ENCODE measurements at regions not wholly inside any gene's neighbourhood (a gene's known extent, or its start where the extent isn't known, plus 50 kb on each side); places are given as distances from the start of the nearest gene placed in this dataset.

DNA sequence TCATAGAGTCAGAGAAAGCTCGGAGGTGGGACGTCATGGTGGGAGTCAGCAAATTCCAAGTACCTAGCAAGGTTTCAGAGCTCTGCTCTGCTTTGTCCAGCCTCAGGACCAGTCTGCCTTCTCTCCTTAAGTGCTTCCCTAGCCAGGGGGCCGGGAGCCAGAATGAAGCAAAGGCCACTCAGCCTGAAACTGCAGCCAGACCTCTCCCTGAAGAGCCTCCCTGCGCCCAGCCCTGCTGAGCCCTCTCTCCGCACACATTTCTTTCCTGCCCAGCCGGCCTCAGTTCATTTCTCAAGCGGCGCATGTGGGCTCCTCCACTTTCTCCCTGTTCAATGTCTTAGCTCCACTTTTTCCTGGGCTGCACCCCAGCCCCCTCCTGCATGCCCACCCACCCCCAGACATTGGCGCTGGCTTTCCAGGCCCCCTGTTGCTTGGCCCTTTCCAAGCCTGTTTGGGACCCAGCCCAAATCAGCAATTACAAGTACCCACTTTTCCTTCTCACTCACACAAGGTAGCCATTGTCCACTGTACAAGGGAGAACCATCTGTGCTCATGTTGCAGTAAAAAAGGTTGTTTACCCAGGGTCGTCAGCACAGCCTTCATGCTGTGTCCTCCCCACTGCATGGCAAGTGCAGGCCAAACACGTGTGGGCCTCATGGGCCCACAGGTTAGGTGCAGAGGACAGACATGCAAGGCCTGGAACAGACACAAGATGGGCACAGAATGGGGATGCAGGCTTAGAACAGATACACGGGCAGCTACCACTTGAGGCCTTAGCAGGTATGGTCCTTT lies 147.1 kb downstream of the MRPL14 start:
- no peak for DNase-seq (ENCODE audit: low spot score)
- in situ Hi-C loops (cut with MboI; ENCODE audit: low pct_unique_long_range_greater_than_20kb, low sequenced_read_pairs, unreplicated experiment): no loop called here
- TF ChIP-seq, protein P1, sequence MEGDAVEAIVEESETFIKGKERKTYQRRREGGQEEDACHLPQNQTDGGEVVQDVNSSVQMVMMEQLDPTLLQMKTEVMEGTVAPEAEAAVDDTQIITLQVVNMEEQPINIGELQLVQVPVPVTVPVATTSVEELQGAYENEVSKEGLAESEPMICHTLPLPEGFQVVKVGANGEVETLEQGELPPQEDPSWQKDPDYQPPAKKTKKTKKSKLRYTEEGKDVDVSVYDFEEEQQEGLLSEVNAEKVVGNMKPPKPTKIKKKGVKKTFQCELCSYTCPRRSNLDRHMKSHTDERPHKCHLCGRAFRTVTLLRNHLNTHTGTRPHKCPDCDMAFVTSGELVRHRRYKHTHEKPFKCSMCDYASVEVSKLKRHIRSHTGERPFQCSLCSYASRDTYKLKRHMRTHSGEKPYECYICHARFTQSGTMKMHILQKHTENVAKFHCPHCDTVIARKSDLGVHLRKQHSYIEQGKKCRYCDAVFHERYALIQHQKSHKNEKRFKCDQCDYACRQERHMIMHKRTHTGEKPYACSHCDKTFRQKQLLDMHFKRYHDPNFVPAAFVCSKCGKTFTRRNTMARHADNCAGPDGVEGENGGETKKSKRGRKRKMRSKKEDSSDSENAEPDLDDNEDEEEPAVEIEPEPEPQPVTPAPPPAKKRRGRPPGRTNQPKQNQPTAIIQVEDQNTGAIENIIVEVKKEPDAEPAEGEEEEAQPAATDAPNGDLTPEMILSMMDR (IDR thresholded peaks at IDR 0.05; ENCODE audit: extremely low read depth, insufficient read depth, missing control alignments): no peak

DNA sequence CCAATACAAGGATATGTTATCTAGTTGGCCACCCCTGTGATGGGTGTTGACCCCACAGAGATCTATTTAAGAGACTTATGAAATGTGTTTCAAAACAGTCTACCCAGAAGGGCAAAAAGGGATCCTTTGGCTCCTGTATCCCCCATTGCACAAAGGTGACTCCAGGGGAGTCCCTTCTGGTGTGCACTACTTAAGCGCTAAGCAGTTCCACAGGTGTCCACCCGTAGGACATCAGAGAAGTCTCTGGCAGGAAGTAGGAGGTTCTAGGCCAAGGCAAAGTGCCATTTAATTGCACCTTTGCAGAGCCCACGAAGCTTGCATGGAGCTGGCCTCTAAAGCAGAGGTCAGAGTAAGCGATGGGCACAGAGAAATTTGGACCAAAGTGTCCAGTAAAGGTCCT lies 147.7 kb downstream of the MRPL14 start:
- TF ChIP-seq, protein P1 (IDR thresholded peaks at IDR 0.05; ENCODE audit: extremely low read depth, insufficient read depth, missing control alignments): no peak
- in situ Hi-C loops (cut with MboI; ENCODE audit: low pct_unique_long_range_greater_than_20kb, low sequenced_read_pairs, unreplicated experiment): no loop called here
- DNase-seq (ENCODE audit: low spot score): no peak

DNA sequence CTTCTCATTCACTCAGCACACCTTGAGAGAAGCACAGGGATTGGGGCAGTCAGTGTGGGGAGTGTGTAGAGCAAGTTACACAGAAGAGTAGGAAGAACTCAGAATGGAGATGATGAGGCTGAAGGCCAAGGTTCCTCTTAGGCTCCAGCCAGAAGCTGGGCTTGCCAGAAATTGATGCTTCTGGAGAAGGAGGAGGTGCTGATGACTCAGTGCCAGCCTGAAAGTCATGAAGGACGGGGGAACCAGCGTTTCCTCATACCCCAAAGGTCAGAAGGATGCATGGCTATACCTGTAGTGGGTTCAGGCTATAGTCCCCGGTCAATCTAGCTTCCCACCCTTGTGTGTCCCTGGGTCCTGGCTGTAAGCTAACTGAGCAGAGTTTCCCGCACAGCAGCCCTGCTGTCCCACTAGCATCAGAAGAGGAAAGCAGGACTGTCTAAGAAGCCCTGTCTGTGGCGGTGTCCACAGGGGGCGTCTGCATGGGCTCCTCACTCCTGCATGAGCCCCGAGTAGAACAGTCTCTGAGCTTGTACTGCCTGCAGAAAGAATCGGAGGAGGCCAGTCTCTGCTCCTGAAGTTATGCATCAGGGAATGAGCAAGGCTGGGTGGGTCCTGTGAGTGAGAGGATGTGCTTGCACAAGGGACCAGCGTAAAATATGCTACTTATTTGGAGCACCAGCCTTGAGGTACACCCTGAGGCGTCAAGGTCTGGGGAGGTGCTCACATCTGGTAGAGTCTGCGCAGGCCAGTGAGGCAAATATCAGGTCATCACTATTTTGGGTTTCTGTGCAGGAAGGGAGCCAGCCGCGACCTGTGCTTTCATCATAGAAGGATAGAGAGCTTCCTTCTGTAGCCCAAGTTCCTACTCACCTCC lies 148.5 kb downstream of the MRPL14 start:
- in situ Hi-C loops (cut with MboI; ENCODE audit: low pct_unique_long_range_greater_than_20kb, low sequenced_read_pairs, unreplicated experiment): no loop called here
- TF ChIP-seq, protein P1 (IDR thresholded peaks at IDR 0.05; ENCODE audit: extremely low read depth, insufficient read depth, missing control alignments): no peak
- DNase-seq (ENCODE audit: low spot score): no peak

DNA sequence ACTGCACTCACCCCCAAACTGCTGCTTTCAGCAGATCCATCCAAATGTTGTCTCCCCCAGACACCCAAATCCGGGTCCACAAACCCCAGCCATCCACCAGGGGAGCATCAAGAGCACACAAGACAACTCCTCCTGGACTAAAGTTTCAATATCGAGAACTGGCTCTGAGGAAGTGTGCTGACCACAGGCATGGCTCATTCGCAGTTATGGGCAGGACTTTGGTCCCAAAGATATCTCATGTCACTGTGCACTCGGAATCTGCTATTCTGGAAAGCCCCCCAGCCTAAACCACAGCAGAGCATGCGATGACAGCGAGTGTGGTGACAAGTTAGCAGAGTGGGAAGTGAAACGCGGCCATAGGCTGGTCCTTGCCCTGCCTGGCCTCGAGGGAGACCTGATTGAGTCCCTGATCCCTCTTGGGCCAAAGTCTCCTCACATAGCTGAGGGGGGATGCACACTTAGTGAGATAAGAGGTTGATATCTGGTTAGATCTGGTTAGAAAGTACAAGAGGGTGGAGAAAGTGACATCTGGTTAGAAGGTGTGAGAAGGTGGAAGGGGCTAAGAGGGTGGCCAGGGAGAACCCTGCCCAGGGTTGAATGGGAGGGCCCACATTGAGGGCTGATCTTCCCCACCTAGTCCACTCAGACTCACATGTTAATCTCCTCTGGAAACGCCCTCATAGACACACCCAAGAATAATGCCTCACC lies 149.7 kb downstream of the MRPL14 start:
- DNase-seq (ENCODE audit: low spot score): peak; percentile 59
- TF ChIP-seq, protein P1 (IDR thresholded peaks at IDR 0.05; ENCODE audit: extremely low read depth, insufficient read depth, missing control alignments): peak; percentile 7
- in situ Hi-C loops (cut with MboI; ENCODE audit: low pct_unique_long_range_greater_than_20kb, low sequenced_read_pairs, unreplicated experiment): no loop called here

DNA sequence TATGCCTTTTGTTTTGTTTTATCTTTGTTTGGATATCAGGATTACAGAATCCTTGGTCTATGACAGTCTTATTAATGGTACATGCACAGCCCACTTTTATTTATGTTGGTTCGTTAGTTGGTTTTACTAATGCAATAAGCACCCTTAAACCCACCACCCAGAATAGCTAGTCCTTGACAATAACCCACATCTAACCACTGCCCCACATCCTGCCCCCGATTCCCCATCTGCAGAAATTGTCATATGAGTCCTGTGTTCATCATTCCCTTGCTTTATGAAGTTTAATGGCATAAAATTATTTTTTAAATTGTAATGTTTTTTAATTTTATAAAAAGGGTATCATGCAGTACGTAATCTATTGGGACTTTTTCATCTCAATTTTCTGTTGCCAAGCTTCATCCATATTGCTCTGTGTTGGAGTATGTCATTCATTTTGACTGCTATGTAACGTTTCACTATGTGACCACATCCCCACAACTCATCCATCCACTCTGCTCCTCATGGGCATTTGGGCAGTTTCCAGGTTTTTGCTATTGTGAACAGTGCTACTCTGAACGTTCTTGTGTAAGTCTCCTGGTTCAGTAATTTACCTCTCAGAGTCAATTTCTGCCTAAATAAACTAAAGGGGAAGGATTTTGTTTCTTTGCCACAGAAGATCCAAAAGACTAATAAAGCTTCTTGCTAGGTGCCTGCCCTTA lies 150.4 kb downstream of the MRPL14 start:
- TF ChIP-seq, protein P1 (IDR thresholded peaks at IDR 0.05; ENCODE audit: extremely low read depth, insufficient read depth, missing control alignments): no peak
- in situ Hi-C loops (cut with MboI; ENCODE audit: low pct_unique_long_range_greater_than_20kb, low sequenced_read_pairs, unreplicated experiment): no loop called here
- no peak for DNase-seq (ENCODE audit: low spot score)

Measured in GM13977 (cell line).